IPS-20b (cell line): ENCODE measurements at regions not wholly inside any gene's neighbourhood (a gene's known extent, or its start where the extent isn't known, plus 50 kb on each side); places are given as distances from the start of the nearest gene placed in this dataset.
"Not testable (repeated sequence)": the region's sequence is repeated elsewhere in the genome, so short reads cannot be mapped to it uniquely, and the experiment has no call there.

Experiments used
- H3K27ac ChIP-seq: one replicate; pipeline ENCODE4 v1.5.1; 2013; ENCODE audit warnings: low read length
- H3K27me3 ChIP-seq: 2 replicates; pipeline ENCODE4 v1.6.1; 2013; ENCODE audit warnings: mild to moderate bottlenecking, low read length, inconsistent platforms; ENCODE audit not compliant: insufficient read depth
- H3K36me3 ChIP-seq: 2 replicates; pipeline ENCODE4 v1.6.1; 2013; ENCODE audit warnings: low read depth, mild to moderate bottlenecking, inconsistent platforms, low read length, moderate library complexity; ENCODE audit not compliant: insufficient read depth
- H3K4me1 ChIP-seq: 2 replicates; pipeline ENCODE4 v1.6.1; 2013; ENCODE audit warnings: mild to moderate bottlenecking, control low read depth, inconsistent platforms, low read length, moderate library complexity; ENCODE audit not compliant: insufficient read depth
- H3K4me3 ChIP-seq: 2 replicates; pipeline ENCODE4 v1.5.1; 2013; ENCODE audit warnings: mild to moderate bottlenecking, low read length, inconsistent platforms
- H3K9ac ChIP-seq: 2 replicates; pipeline ENCODE4 v1.6.1; 2013; ENCODE audit warnings: low read depth, mild to moderate bottlenecking, inconsistent platforms, low read length, moderate library complexity
- H3K9me3 ChIP-seq: 2 replicates; pipeline ENCODE4 v1.6.1; 2013; ENCODE audit warnings: mild to moderate bottlenecking, low read depth, low read length, inconsistent platforms; ENCODE audit not compliant: insufficient read depth

DNA sequence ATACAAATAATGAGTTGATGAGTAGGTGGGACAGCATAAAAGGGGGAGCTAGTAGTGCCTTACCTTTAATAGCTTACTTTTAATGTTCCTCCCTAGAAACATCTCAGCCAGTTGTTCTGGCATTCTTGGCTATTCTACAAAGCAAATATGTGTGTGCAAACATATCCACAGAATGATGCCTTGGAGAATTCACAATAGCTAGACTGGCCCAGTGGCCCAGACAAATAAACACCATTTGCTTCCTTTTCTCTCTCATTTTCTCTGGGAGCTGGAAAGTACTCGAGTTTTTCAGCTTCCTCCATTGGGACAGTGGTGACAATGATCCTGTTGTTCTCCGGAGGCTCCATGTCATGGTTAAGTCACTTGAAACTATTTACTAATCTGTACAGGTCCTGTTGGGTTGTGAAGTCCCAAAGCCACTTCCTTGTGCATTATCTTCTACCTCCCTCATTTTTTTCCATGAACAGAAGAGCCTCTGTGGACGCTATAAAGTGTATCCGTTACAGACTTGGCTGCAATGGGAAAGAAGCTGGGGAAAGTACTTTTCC is 122.9 kb downstream of the DMAC1 start:
- Histone ChIP-seq H3K9me3 (no peaks in the 10 kb centered on the region), H3K9ac (no peak overlapping the region), H3K4me1 (no peaks in the 10 kb centered on the region), H3K27me3 (no peaks in the 10 kb centered on the region), H3K36me3 (no peaks in the 10 kb centered on the region), H3K4me3 (no peak overlapping the region), H3K27ac (no peak overlapping the region)

DNA sequence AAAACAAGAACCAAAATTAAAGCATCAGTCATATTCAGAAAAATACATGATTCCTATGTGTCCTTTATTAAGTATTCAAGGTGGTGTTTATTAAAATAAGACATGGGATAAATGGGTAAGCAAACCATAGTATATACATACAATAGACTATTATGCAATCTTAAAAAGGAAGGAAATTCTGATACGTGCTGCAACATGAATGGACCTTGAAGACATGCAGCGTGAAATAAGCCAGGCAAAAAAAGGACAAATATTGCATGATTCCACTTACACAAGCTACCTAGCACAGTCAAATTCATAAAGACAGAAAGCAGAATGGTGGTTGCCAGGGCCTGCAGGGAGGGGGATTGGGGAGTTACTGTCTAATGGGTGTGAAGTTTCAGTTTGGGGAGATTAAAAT is 127.7 kb downstream of the DMAC1 start:
- H3K27ac ChIP-seq: no peak overlapping the region
- H3K27me3 ChIP-seq: no peaks in the 10 kb centered on the region
- no peaks in the 10 kb centered on the region for H3K9me3 ChIP-seq
- H3K4me3 ChIP-seq: no peak overlapping the region
- no peak overlapping the region for H3K9ac ChIP-seq
- H3K36me3 ChIP-seq: no peaks in the 10 kb centered on the region
- H3K4me1 ChIP-seq: no peaks in the 10 kb centered on the region

DNA sequence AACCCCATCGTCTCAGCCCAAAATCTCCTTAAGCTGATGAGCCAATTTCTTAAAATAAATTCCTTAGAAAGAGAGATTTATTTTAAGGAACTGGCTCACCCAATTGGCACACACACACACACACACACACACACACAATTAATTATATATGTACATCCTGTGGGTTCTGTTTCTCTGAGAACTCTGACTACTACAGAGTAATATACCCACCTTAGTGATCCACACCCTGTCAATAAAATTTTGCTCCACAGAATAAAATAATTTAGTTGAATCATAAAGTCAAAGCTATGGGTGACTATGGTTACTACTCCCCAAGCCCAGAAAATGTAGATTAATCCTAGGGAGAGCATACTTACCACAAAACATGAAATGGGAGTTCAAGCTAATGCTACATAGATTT is 131.0 kb downstream of the DMAC1 start:
- Histone ChIP-seq H3K27ac (no peak overlapping the region), H3K27me3 (no peaks in the 10 kb centered on the region), H3K4me3 (no peak overlapping the region), H3K4me1 (peaks cover 9% of the 10 kb centered on the region; the same call in 1 of the 2 replicates), H3K36me3 (no peaks in the 10 kb centered on the region), H3K9ac (no peak overlapping the region), H3K9me3 (no peaks in the 10 kb centered on the region)

DNA sequence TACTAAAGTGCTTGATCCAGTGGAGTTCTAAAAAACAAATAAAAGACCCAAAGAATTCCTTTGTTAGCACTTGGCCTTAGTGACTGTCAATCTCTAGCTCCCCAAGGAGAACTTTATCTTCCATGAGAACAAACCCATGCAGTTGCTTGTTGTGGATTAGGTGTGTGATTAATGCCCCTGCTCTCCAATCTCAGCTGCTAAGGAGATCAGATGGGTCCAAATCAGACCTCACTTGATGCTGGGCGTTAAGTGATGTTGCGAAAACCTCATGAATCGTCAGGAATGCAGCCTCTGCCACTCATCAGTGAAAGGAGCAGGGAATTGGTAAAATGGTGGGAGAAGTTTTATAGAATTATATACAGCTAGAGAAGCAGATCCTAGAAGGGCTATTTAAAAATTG is 133.7 kb downstream of the DMAC1 start:
- peaks cover 9% of the 10 kb centered on the region; the same call in 1 of the 2 replicates for H3K4me1 ChIP-seq
- H3K27ac ChIP-seq: no peak overlapping the region
- H3K36me3 ChIP-seq: no peaks in the 10 kb centered on the region
- no peak overlapping the region for H3K4me3 ChIP-seq
- no peaks in the 10 kb centered on the region for H3K27me3 ChIP-seq
- H3K9ac ChIP-seq: no peak overlapping the region
- no peaks in the 10 kb centered on the region for H3K9me3 ChIP-seq

DNA sequence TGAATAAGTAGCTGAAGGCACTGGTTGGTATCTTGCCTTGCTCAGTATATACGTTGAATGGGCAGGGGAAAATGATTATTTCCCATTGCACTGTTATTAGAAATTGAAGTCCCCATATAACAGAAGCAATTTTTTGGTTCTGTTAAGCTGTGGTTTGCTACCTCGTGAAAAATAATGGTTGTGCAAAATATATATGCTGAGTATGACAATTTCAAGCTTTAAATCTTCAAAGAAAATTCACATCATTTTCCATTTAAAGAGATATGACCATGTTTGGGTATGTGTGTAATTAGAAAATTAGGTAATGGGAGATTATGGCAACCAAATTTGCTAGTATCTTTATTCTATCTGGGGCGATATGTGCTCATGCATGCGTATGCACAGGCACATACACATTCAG is 139.8 kb downstream of the DMAC1 start:
- no peak overlapping the region for H3K4me3 ChIP-seq
- no peaks in the 10 kb centered on the region for H3K36me3 ChIP-seq
- H3K27ac ChIP-seq: no peak overlapping the region
- H3K4me1 ChIP-seq: no peaks in the 10 kb centered on the region
- no peak overlapping the region for H3K9ac ChIP-seq
- H3K9me3 ChIP-seq: no peaks in the 10 kb centered on the region
- H3K27me3 ChIP-seq: no peaks in the 10 kb centered on the region

DNA sequence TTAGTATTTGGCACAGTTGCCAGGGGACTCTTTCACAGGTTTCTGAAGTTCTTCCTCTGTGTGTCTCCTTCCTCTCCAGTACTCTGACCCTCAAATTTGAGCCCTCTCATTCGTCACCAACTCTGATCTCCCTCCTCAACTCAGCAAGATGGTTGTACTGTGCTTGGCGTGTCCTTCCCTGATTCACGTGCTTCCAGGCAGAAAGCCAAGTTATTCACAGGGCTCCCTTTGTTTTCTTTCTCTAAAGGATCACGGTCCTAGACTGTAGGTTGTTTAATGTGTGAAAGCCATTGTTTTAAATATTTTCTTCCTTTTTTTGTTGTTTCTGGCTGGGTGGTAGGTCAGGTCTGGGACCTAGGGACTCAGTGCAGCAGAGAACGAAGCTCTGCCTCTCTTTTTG is 142.9 kb downstream of the DMAC1 start:
- Histone ChIP-seq H3K4me1 (no peaks in the 10 kb centered on the region), H3K27ac (no peak overlapping the region), H3K27me3 (no peaks in the 10 kb centered on the region), H3K9ac (no peak overlapping the region), H3K4me3 (no peak overlapping the region), H3K36me3 (no peaks in the 10 kb centered on the region), H3K9me3 (no peaks in the 10 kb centered on the region)

DNA sequence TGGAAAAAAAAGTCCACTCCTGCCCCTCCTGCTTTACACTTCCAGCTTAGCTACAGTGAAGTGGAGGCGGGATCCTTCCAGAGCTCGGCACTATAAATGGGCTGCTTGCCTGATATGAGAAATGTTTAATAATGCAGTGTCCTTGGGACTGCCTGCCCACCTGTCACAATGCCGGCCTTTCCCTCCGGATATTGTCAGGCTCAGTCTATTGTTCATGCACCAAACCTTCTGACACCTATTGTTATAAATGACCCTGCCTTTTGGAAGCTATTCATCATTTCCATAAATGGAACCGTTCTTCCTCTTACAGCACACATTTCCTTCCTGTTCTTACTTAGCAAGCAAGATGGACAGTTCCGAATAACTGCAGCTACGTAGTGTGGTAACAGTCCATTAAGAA is 146.3 kb downstream of the DMAC1 start:
- Histone ChIP-seq H3K27me3 (no peaks in the 10 kb centered on the region), H3K27ac (no peak overlapping the region), H3K4me1 (no peaks in the 10 kb centered on the region), H3K4me3 (no peak overlapping the region), H3K36me3 (no peaks in the 10 kb centered on the region), H3K9me3 (no peaks in the 10 kb centered on the region), H3K9ac (no peak overlapping the region)

DNA sequence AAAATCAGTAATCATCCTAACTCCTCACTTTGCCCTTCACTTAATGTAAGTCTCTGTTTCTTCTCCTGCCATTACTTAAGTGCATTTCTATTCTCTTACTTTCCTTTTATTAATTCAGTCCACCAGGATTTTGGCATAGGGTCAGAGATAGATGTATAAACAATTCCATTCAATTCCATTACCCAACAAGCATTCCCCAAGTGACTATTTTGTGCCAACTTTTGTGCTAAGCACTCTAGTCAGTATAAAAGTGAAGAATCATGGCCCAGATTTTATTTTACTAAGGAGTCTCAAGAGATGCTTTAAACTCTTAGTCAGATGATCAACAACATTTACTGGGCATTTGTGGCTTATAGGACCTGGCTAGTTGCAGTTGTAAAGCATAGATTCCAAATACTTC is 159.3 kb downstream of the DMAC1 start:
- no peak overlapping the region for H3K27ac ChIP-seq
- H3K4me1 ChIP-seq: no peaks in the 10 kb centered on the region
- H3K9me3 ChIP-seq: peaks cover 8% of the 10 kb centered on the region; the same call in 1 of the 2 replicates
- no peak overlapping the region for H3K4me3 ChIP-seq
- H3K27me3 ChIP-seq: no peaks in the 10 kb centered on the region
- H3K36me3 ChIP-seq: no peaks in the 10 kb centered on the region
- no peak overlapping the region for H3K9ac ChIP-seq

DNA sequence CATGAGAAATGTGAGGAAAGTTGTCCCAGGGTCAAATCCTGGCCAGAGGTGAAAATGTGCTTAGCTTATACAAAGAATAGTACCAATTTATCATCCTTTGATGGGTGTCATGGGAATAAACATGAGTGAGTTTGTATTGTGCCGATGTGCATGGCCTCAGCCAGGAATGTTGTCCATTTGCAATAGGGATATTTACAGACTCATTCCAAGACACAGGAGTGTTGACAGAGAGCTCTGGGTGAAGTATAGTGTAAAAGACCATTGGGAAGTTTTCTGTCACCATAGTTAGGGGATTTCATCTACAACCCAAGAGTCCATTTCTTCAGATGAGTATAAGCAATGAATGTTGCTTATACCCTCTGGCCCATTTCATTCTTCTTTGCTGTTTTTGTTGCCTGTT is 160.1 kb downstream of the DMAC1 start:
- Histone ChIP-seq H3K27ac (no peak overlapping the region), H3K9me3 (peaks cover 7% of the 10 kb centered on the region; the same call in 1 of the 2 replicates), H3K27me3 (no peaks in the 10 kb centered on the region), H3K4me3 (no peak overlapping the region), H3K9ac (no peak overlapping the region), H3K4me1 (no peaks in the 10 kb centered on the region), H3K36me3 (no peaks in the 10 kb centered on the region)

DNA sequence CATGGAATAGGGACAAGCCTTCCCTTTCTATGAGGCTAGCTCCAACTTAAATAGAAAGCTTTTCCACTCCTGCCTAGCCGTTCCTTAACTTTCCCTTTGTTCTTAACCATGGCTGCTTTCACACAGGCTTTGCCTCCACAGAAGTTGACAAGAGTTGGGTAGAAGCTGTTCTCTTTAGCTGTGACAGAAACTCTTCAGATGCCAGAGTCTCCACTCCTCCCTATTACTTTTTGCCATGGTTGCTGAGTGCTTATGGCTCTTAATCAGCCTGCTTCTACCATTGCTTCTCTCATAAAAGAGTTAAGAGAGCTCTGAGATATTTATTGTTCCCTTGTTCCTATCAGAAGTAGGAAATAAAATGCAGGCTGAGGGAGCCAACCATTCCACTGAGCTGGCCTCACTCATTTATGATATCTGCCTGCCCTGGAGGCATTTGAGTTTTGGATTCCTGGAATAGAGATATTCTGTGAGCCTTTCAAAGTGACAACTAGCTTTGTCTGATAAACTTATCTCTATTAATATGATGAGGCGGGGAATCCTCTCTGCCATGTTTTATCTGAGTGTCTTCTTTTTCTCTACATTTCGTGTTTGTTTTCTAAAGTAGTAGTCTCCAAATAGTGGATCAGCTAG is 162.6 kb downstream of the DMAC1 start:
- Histone ChIP-seq H3K9ac (no peak overlapping the region), H3K27ac (no peak overlapping the region), H3K9me3 (no peaks in the 10 kb centered on the region)

DNA sequence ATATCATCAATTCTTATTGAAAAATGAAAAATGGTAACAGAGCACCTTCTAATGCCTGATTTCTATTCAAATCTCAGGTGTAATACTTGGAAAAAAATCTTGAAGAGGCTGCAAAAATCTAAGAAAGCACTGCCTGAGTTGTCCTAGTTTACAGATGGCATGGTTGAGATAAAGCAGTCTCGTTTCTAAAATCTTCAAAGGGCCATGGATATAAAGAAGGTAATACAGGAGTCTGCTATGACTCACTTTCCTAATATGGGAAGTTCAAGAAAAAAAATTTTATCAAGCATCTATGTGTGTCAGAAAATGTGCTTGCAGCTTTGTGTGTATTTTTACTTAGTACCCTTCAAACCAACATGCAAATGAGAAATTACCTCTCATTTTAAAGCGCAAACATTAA is 163.3 kb downstream of the DMAC1 start:
- H3K9me3 ChIP-seq: no peaks in the 10 kb centered on the region
- H3K27me3 ChIP-seq: no peaks in the 10 kb centered on the region
- no peaks in the 10 kb centered on the region for H3K4me1 ChIP-seq
- no peaks in the 10 kb centered on the region for H3K36me3 ChIP-seq
- H3K27ac ChIP-seq: no peak overlapping the region
- H3K4me3 ChIP-seq: no peak overlapping the region
- H3K9ac ChIP-seq: no peak overlapping the region

More for the DNA sequence above, 162.6 kb downstream of the DMAC1 start:
- H3K4me3 ChIP-seq: no peak overlapping the region
- H3K36me3 ChIP-seq: no peaks in the 10 kb centered on the region
- no peaks in the 10 kb centered on the region for H3K4me1 ChIP-seq
- H3K27me3 ChIP-seq: no peaks in the 10 kb centered on the region

DNA sequence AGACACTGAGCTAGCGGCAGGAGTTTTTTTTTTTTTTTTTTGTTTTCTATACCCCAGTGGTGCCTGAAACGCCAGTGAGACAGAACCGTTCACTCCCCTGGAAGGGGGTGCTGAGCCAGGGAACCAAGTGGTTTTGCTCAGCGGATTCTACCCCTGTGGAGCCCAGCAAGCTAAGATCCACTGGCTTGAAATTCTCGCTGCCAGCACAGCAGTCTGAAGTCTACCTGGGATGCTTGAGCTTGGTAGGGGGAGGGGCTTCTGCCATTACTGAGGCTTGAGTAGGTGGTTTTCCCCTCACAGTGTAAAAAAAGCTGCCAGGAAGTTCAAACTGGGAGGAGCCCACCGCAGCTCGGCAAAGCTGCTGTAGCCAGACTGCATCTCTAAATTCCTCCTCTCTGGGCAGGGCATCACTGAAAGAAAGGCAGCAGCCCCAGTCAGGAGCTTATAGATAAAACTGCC is 173.0 kb downstream of the DMAC1 start:
- H3K4me3 ChIP-seq: peak overlapping the region; percentile 32; the same call in 1 of the 2 replicates
- H3K27me3 ChIP-seq, H3K36me3 ChIP-seq, H3K27ac ChIP-seq, H3K9ac ChIP-seq, H3K9me3 ChIP-seq, H3K4me1 ChIP-seq: not testable (repeated sequence)
